Endothelial cell (in vitro differentiated cells): ENCODE measurements at regions not wholly inside any gene's neighbourhood (a gene's known extent, or its start where the extent isn't known, plus 50 kb on each side); places are given as distances from the start of the nearest gene placed in this dataset.

Experiments
- DNase-seq: peaks from one replicate; pipeline ENCODE4 v3.0.0; 2021; ENCODE audit warnings: low spot score
- H3K27ac Mint-ChIP-seq: one replicate; pipeline ENCODE4 v1.8.0; 2021; ENCODE audit warnings: mixed read lengths, inconsistent platforms; ENCODE audit not compliant: unreplicated experiment
- H3K27me3 Mint-ChIP-seq: one replicate; pipeline ENCODE4 v1.8.0; 2021; ENCODE audit warnings: mild to moderate bottlenecking, moderate library complexity, mixed read lengths, inconsistent platforms; ENCODE audit not compliant: unreplicated experiment
- H3K36me3 Mint-ChIP-seq: one replicate; pipeline ENCODE4 v1.8.0; 2021; ENCODE audit warnings: mild to moderate bottlenecking, low read depth, mixed read lengths, inconsistent platforms; ENCODE audit not compliant: unreplicated experiment
- H3K4me1 Mint-ChIP-seq: one replicate; pipeline ENCODE4 v1.8.0; 2021; ENCODE audit warnings: mild to moderate bottlenecking, mixed read lengths, inconsistent platforms; ENCODE audit not compliant: unreplicated experiment
- H3K4me3 Mint-ChIP-seq: one replicate; pipeline ENCODE4 v1.8.0; 2021; ENCODE audit warnings: mild to moderate bottlenecking, mixed read lengths, inconsistent platforms; ENCODE audit not compliant: unreplicated experiment
- H3K9me3 Mint-ChIP-seq: one replicate; pipeline ENCODE4 v1.8.0; 2021; ENCODE audit warnings: mixed read lengths, inconsistent platforms; ENCODE audit not compliant: unreplicated experiment
- CTCF ChIP-seq: fragments of 200-600 bp; sonication (generic); IDR thresholded peaks from one replicate; pipeline ENCODE4 v1.5.0; 2021; ENCODE audit warnings: antibody characterized with exemption; ENCODE audit not compliant: unreplicated experiment

GRCh38 chr4:58406762-58407161 lies 1296.6 kb upstream of the IGFBP7 start:
- Mint-ChIP-seq H3K27me3 (no peaks in the 10 kb centered on the region), H3K27ac (no peak overlapping the region)

GRCh38 chr4:58368221-58368620 lies 1258.0 kb upstream of the IGFBP7 start:
- no peak overlapping the region for H3K27ac Mint-ChIP-seq
- DNase-seq = no peak
- TF ChIP-seq CTCF = no peak
- H3K36me3 Mint-ChIP-seq = no peaks in the 10 kb centered on the region
- H3K4me3 Mint-ChIP-seq = no peak overlapping the region
- no peaks in the 10 kb centered on the region for H3K9me3 Mint-ChIP-seq
- no peaks in the 10 kb centered on the region for H3K27me3 Mint-ChIP-seq
- H3K4me1 Mint-ChIP-seq = no peaks in the 10 kb centered on the region

More at GRCh38 chr4:58406762-58407161, 1296.6 kb upstream of the IGFBP7 start:
- no peaks in the 10 kb centered on the region for H3K4me1 Mint-ChIP-seq
- no peak overlapping the region for H3K4me3 Mint-ChIP-seq
- no peak for DNase-seq
- TF ChIP-seq CTCF = no peak
- no peaks in the 10 kb centered on the region for H3K9me3 Mint-ChIP-seq
- H3K36me3 Mint-ChIP-seq = no peaks in the 10 kb centered on the region

- Mint-ChIP-seq H3K4me1 (no peaks in the 10 kb centered on the region), H3K4me3 (no peak overlapping the region), H3K27me3 (no peaks in the 10 kb centered on the region), H3K36me3 (peaks cover 18% of the 10 kb centered on the region), H3K9me3 (peaks cover 7% of the 10 kb centered on the region), H3K27ac (no peak overlapping the region)
- DNase-seq = no peak
- no peak for TF ChIP-seq CTCF
These were observed 1250.4 kb upstream of the IGFBP7 start for GRCh38 chr4:58360354-58361133.

DNA sequence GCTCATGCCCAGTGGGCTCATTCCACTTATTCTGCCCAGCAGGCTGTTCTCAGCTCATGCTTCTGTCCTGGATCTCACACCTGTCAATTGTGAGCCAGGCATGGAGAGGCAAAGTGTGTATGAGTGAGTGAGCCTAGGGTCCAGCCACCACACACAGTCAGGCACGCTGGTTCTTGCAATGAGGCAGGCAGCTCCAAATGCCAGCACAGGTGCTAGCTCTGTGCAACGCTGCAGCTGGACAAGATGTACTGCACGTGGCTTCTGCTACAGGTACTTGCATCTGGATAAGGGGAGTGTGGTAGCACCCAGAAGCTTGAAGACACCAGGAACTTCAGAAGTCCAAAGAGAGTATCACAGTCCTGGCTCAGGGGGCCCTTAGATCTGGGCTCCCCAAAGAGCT lies 1249.4 kb upstream of the IGFBP7 start:
- Mint-ChIP-seq H3K27me3 (no peaks in the 10 kb centered on the region), H3K4me3 (no peak overlapping the region), H3K36me3 (peaks cover 18% of the 10 kb centered on the region), H3K27ac (no peak overlapping the region), H3K4me1 (no peaks in the 10 kb centered on the region), H3K9me3 (peaks cover 7% of the 10 kb centered on the region)
- TF ChIP-seq CTCF = no peak
- DNase-seq = no peak

- H3K9me3 Mint-ChIP-seq = peaks cover 7% of the 10 kb centered on the region
- no peaks in the 10 kb centered on the region for H3K4me1 Mint-ChIP-seq
- TF ChIP-seq CTCF = no peak
- no peak overlapping the region for H3K4me3 Mint-ChIP-seq
- no peaks in the 10 kb centered on the region for H3K27me3 Mint-ChIP-seq
- no peak for DNase-seq
- no peak overlapping the region for H3K27ac Mint-ChIP-seq
- peaks cover 18% of the 10 kb centered on the region for H3K36me3 Mint-ChIP-seq
These were observed 1247.8 kb upstream of the IGFBP7 start for GRCh38 chr4:58357947-58358346.
